Brain pericyte (primary cell): ENCODE measurements at regions not wholly inside any gene's neighbourhood (a gene's known extent, or its start where the extent isn't known, plus 50 kb on each side); places are given as distances from the start of the nearest gene placed in this dataset.
A peak's percentile ranks its signal among the peaks of the same experiment; 100 is the strongest.

Experiments
- DNase-seq: peaks from one replicate; pipeline ENCODE4 v3.0.0-alpha.2; 2012; ENCODE audit warnings: low read depth, low spot score

DNA sequence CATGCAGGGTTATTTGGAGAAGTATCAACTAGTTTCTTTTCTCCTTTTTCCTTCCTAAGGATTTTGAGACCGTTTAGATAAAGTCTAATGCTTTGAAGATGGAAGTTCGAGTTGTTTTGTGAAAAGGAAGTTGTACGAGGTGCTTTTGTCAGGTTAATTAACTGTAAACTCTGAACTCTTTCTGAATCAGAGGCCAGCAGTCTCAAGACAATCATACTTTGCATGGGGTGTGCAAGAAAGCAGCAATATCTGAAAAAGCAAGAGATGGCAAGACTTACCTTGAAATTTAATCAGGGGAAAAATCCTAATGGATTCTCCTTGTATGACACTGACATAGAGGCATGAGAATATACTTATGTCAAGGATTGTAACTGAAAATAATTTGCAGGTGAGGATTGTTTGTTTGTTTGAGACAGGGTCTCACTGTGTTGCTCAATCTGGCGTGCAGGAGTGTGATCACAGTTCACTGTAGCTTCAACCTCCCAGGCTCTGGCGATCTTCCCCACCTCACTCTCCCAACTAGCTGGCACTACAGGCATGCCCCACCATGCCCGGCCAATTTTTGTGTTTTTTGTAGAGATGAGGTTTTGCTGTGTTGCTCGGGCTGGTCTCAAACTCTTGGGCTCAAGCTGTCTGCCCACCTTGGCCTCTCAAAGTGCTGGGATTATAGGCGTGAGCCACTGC is 170.2 kb upstream of the HMGA2 start:
- DNase-seq = no peak

DNA sequence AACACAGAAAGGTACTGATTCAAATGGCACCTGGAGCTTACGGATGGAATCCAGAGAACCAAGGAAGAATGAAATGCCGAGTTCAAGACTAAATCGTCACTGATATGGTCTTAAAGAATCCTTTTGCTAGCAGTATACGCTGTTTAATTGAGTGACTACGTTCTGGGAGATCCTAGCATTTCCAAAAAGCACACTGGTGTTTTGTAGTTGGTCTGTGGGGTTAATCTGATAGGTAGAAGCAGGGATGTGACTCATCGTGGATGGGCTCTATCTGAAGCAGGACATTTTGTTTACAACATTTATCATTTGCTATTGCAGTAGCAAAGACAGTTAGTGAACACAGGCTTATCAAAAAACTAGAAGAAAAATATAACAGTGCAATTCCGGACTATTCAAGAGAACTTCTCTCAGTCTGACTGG is 169.2 kb upstream of the HMGA2 start:
- no peak for DNase-seq

DNA sequence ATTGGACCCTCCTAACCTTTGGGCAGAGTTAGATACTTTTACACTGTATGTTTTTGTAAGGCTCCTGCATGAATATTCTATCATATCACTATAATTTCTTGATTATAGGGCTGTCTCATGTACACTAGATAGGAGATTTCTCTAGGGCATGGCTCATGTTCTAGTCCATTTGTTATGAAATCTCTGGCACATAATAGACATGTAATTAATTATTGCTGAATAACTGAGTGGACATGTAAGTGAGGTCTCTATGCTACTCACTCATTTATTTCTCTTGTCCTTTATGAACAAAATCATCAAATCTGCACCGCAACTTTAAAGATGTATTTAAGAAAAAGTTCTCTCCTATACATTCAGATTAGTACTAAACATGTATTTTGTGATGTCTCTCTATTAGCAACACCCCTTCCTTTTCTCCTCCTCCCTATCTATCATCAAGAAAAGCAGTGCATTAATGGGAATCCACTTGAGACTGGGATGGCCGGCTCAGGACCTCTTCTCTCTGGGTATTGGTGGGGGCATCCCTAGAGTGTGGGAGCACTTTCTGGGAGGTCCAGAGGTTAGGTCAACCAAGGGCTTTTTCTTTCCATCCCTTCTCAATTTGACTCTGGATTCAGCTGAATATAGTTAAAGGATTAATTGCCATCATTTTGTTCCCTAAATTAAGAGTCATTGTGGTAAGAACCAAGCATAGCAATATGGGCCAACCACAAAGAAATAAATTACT is 168.0 kb upstream of the HMGA2 start:
- DNase-seq = no peak

DNA sequence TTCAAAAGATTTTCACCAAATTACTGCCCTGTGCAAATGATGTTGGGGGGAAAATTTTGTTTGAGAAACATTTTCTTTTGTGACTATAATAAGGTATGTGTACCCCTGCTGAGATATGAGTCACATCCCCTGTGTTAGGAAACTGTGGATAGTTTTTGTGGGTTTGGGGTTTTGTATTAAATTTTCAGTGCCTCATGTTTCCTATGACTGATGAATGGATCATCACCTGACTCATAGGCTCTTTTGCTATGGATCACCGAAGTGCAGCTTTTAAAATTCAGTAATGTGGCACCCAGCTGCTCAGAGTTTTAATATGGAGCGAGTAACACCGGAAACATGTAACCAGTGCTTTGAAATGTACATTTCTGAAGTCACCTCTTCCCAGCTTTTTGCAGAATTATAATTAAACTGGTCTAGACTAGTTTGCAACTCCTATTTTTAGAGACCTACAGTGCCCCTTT is 167.4 kb upstream of the HMGA2 start:
- DNase-seq = peak; percentile 71

DNA sequence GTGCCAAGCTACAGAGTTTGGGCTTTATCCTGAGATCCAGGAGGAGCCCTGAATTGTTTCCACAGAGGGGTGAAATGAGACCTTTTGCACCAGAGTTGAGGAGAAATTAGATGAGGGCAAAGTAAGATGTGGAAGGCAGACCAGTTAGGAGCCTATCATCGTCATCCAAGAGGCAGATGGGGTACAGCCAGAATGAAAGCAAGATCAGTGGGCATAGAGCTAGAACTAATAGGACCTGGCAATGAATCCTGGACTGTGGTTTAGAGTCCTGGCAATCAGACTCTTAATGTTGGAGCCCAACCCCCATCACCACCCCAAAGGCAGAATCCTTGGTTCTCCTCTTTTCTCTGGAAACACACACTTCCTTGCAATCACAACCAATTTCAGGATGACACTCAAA is 166.6 kb upstream of the HMGA2 start:
- no peak for DNase-seq

DNA sequence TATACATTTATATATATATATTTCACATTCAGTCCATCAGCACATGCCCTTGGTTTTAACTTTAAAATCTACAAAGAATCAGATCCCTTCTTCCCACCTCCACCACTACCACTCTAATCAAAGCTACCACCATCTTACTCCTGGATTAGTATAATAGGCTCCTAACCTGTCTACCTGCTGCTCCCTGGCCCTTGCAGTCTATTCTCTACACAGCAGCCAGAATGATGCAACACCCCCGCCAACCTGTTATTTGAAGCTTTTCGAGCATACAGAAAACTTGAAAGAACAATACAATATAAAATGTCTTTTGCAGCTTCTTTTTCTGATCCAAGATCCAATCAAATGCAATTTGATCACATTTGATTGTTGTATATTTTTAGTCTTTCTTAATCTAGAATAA is 165.9 kb upstream of the HMGA2 start:
- DNase-seq = no peak

DNA sequence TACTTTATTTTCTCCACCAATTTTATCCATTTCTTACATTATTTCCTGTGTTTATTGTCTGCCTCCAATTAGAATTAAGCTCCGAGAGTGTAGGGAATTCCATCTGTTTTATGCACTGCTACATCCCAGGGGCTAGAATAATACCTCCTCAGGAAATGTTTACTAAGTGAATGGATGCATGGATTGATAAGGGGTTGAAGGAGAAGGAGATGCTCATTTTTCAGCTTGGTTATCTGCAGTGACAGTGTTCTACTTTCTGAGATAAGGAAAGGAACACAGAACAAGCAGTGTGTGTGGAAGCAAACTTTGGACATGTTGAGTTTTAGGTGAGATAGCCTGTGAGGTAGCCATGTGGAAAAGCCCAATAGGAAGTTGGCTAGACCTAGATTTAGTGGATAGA is 164.6 kb upstream of the HMGA2 start:
- DNase-seq = no peak

DNA sequence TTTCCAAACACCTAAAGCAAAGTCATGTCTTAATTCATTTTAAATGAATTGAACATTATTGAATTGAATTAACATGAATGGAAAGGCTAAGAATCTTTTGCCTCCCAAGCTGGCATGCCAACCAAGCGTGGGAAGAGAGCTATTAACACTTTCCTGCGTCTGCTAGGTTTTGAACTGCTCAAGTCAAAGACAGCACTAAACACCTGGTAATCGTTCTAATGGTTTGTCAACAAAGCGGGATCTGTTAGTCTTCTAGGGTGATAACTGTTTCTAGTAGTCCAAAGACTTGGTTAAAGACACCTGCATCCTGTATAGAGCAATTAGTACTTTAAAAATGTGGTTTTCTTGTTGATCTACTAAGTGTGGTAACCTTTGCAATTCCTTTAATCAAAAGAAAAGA is 164.2 kb upstream of the HMGA2 start:
- DNase-seq = no peak

DNA sequence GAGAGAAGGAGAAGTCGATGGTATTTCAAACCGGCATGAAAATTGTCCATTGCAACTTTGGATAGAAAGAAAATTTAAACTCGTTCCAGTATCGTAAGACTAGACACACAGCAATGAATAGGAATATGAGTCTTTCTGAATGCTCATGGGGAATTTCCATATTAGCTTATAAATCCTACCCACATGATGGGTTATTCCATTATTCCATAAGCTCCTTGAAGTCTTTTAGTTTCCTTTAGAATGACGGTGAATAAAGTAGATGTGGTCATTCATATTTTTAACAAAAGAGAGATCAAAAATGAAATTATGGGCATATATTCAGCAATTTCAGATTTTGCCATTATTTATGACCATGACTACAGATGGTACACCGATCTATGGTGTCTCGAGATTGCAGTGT is 163.4 kb upstream of the HMGA2 start:
- DNase-seq = no peak

DNA sequence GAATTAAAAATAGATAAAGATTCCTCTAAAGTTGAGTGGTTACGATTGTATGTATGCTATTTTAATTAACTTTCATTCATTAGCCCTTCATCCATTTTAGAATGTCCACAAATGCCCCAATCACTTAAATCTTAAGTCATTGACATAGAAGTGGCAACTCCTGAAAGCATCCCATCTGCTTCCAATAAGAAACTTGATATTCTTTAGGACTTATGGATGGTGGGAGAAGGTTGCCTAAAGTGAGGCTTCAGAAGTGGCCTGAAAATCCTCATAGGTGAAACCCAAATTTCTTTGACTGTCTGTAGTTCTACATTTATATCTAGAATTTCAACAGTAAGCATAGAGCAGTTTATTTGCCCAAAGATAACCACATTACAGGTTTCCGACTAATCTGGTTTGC is 161.7 kb upstream of the HMGA2 start:
- DNase-seq = no peak

DNA sequence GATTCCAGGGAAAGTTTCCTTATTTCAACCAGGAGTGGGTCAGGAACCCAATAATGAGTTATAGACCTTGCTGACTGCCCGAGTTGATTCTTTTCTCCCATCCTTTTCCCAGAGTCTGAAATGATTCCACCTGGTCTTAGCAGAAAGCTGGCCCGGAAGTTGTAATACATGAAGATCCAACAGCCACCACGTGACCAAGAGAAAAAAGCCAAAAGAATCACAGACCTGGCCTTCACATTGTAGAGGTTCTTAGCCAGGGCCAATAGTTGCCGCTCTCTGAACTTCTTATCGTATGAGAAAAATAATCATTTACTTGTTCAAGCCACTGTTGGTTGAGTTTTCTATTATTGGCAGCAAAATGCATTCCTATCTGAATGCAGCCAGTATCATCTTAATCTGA is 161.2 kb upstream of the HMGA2 start:
- no peak for DNase-seq

DNA sequence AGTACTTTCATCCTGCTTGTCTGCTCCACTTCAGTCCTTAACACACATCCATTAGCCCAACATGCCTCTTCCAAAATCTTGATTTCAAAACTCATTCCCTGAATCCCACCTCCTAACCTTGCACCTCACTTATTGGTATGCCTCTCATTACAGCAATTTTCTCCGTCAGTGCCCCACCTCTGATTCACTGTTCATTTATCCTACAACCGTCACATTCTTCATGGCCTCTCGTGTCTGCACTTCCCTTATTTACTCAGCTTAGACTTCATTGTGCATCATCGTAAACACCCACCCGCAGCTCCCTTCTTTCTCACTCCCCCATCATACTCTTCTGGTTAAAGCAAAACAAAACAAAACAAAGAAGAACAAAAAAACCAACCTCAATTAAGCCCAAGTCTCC is 160.6 kb upstream of the HMGA2 start:
- no peak for DNase-seq

DNA sequence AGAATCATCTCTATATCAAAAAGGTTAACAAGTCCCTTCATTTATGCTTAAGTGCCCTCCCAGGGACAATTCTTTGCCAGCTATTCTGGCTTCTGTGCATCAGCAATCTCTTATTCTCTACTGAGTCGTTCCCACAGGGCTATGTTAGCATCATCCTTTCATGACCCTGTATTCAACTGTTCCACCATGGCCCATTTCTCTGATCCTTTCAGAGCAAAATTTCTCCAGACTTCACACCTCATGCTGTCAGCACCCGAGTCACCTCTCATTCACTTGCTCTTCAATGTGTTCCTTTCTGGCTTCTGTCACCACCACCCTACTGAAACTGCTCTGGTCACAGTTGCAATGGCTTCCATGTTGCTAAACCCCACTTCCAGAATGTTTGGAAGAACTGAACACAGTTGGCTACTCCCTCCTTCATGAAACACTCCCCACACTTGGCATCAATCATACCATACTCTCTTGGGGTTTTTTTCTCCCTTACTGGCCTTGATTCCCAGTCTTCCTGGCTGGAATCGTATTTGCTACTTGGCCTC is 159.5 kb upstream of the HMGA2 start:
- no peak for DNase-seq

DNA sequence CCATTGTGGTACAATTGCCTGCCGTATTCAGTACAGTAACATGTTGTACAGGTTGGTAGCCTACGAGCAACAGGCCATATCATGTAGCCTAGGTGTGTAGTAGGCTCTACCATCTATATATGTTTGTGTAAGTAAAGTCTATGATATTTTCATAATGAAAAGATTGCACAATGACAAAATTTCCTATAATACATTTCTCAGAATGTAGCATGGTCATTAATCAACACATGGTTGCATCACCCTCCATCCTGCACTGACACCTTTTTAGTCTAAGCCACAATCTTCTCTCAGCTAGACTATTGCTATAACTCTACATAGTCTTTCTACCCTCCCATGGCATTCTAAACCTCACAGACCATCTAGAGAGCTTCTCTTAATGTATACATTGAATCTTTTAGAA is 158.5 kb upstream of the HMGA2 start:
- no peak for DNase-seq

DNA sequence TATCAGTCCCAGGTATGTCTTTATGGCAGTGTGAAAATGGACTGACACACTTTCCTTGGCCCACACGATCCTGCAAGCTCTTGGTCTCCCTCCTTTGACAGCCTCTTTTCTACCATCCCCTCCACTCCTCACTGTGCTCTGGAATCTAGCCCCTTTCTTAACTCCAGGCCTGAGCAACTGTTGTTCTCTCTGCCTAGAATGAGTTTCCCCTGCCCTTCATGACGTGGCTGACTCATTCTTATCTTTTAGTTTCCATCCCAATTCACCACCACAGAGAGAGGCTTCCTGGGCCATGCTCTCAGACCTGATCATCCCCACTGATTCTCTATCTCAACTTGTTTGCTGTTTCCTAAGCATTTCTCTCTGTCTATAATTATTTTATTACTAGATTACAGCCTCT is 157.4 kb upstream of the HMGA2 start:
- no peak for DNase-seq

DNA sequence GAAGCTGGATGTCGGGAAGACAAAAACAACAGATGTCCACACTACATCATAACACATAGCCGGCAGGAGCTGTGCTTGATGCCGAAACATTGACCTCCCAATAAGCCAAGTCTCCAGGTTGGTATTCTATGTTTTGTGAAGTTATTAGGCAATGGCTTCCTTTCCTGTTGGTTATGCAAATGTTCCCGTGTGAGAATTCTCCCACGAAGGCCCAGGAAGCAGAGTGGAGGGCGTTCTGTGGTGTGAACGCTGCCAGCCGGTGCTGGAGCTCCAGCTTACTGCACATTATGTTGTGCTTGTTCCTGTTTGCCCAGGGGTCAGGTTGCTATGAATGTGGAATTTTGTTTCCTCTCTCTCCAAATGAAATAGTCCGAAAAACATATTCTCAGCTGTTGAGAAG is 156.4 kb upstream of the HMGA2 start:
- DNase-seq = no peak

DNA sequence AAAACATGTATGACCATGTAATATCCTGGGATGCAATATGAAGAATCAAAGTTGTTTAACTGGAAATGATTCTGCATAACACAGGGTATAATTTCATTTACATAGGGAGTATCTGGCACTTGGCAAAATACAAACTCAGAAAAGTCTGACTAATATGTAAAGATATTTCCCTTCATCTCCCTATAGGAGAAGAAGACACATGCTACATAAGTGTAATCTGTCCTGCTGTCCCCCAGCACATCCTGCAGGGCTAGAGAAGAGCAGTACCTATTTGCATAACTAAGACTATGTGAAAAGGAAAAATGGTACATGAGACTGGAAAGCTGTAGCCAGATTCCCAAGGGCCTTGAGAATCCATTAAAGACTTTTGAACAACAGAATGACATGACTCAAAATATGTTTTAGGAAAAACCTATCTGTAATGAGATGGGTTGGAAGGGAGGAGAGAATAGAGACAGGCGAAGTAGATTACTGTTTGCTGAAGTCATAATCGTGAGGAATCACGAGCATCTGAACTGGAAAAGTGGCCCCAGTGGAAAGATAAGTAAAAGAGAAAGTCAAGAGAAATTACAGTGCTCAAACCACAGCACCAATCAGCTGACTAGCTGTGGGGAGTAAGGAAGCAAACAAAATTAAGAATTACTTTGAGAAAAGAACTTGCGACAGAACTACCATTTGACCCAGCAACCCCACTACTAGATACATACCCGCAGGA is 155.1 kb upstream of the HMGA2 start:
- DNase-seq = no peak

DNA sequence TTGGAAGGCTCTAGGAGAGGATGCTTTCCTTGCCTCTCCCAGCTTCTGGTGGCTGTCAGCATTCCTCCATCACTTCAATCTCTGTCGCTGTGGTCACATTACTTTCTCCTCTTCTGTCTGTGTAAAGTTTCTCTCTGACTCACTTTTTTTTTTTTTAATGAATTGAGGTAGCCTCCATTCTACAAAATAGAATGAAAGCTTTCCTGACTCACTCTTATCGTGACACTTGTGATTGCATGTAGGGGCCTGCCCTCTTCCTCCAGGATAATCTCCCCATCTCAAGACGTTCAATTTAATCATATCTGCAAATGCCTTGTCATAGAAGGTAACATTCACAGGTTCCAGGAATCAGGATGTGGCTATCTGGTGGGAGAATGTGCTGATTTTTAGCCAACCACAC is 153.5 kb upstream of the HMGA2 start:
- no peak for DNase-seq

DNA sequence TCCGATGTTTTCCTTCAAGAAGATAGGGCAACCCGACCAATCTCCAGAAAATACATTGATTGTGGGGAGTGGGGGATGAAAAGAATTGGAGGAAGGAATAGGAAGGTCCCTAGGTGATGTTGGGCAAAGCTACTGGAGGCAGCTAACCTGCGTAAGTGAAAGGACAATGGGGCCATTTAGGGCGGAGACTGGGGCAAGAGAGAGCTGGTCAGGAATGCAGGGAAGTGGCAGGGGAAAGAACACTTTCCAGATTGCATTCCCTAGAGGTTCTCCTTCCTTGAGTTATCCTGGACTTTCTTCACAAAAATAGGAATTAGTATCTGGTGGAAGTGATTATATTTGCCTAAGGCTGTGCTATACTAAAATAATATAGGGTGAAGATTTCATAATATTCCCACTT is 151.8 kb upstream of the HMGA2 start:
- DNase-seq = no peak

DNA sequence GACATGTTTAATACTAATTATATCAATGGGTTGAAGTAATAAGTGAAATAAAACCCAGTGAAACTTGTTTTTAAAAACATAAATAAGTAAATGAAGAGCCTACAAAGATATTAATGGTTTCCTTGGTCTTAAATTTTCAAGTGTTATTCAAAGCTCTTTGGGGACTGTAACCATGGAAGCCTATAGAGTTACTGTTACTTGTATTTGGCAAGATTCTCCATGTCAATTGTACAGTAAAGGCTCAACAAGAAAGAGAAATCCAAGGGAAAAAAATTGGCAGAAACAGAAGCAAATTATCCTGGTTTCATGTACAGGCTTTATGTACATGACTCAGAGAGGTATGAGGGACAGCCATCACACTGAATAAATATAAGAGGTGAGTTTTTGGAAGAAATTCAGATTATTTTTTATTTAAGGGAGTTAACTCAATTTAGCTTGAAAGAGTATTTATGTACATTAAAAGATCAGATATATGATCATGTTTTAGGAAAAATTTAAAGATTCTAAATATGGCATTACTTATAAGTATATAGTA is 151.1 kb upstream of the HMGA2 start:
- DNase-seq = no peak

DNA sequence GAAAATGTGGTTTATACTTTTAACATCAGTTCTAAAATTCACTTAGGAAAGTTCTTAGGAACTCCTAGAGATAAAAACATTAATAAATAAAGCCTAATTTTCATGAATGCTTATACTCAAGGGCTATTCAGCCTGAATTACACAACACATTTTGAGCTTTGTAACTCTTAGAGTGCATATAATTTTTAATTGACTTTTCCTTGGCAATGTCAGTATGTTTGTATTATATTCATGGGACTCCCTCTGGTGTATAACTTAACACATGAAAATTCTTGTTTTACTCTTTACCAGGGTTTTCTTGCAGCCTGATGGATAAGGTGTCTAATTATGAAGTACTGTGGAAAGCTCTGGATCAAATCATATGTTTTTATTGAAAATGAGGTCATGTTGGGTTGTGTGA is 150.6 kb upstream of the HMGA2 start:
- no peak for DNase-seq

DNA sequence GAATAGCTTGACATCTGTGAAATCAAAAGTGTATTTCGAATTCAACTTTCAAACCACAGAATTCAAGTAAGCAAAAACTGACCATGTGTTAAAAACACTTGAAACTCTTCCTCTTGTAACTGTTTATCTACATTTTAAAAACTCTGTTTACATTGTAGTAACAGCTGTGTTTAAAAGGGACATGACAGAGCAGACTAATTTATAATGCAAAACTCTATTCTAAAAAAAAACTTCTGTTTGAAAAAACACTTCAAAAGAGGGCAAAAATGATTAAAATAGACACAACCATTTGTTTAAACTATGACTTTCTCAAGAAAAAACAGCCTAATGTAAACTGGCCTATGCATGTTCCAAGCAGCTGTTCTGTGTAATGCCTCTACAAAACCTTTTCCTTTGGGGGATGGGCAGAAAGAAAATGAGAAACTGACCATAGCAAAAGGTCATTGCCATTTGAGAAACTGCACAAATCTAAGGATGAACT is 149.1 kb upstream of the HMGA2 start:
- no peak for DNase-seq
